IMR-90 (cell line): ENCODE measurements at regions not wholly inside any gene's neighbourhood (a gene's known extent, or its start where the extent isn't known, plus 50 kb on each side); places are given as distances from the start of the nearest gene placed in this dataset.
A peak's percentile ranks its signal among the peaks of the same experiment; 100 is the strongest.

Experiments used
- ATAC-seq: fragments of 200-7000 bp; cut with Tn5 transposase; 2 replicates; pipeline ENCODE4 v1.9.1; 2020; ENCODE audit warnings: low read depth, mild to moderate bottlenecking, moderate library complexity
- BruUV-seq: library from RNA; stranded (reverse); fragments of 400-500 nt; replicated peaks from 2 replicates; lab custom pipeline; 2021; lab: Mats Ljungman, UMichigan
- CTCF ChIA-PET: fragments of 300-600 bp; formaldehyde crosslinking; extraction: SDS; loops from one replicate; lab custom pipeline; 2021; ENCODE audit warnings: antibody characterized with exemption; lab: Yijun Ruan, JAX
- POLR2A ChIA-PET: fragments of 300-600 bp; sonication (Branson Sonifier 250); formaldehyde crosslinking; loops from one replicate; lab custom pipeline; 2022; ENCODE audit warnings: antibody characterized with exemption; ENCODE audit not compliant: unreplicated experiment; lab: Charles Lee
- DNase-seq: peaks from one replicate; pipeline ENCODE4 v3.0.0; 2013
- H2AFZ ChIP-seq: replicated peaks from 2 replicates; pipeline ENCODE3; 2013; ENCODE audit warnings: low read length, mild to moderate bottlenecking; ENCODE audit not compliant: poor library complexity
- H2AK5ac ChIP-seq: 2 replicates; pipeline ENCODE4 v1.6.1; 2013; ENCODE audit warnings: low read depth, low read length, inconsistent platforms
- H2AK9ac ChIP-seq: replicated peaks from 2 replicates; pipeline ENCODE3; 2013; ENCODE audit warnings: mild to moderate bottlenecking, low read depth, low read length, moderate library complexity; ENCODE audit not compliant: poor library complexity
- H2BK120ac ChIP-seq: 2 replicates; pipeline ENCODE4 v1.6.1; 2013; ENCODE audit warnings: low read depth, low read length, inconsistent platforms
- H2BK15ac ChIP-seq: 3 replicates; pipeline ENCODE4 v1.6.1; 2013; ENCODE audit warnings: low read depth, low read length, inconsistent platforms
- H2BK20ac ChIP-seq: 2 replicates; pipeline ENCODE4 v1.6.1; 2013; ENCODE audit warnings: low read depth, mild to moderate bottlenecking, inconsistent platforms, low read length, moderate library complexity
- H2BK5ac ChIP-seq: 2 replicates; pipeline ENCODE4 v1.6.1; 2013; ENCODE audit warnings: mild to moderate bottlenecking, low read depth, low read length, inconsistent platforms; ENCODE audit not compliant: poor library complexity, severe bottlenecking
- H3K14ac ChIP-seq: replicated peaks from 2 replicates; pipeline ENCODE4 v1.6.1; 2013; ENCODE audit warnings: low read depth, low read length, inconsistent platforms
- H3K18ac ChIP-seq: 2 replicates; pipeline ENCODE4 v1.6.1; 2013; ENCODE audit warnings: low read depth, low read length, control low read depth
- H3K23ac ChIP-seq: 2 replicates; pipeline ENCODE4 v1.6.1; 2013; ENCODE audit warnings: low read depth, low read length, inconsistent platforms
- H3K27ac ChIP-seq: 2 replicates; pipeline ENCODE4 v1.5.1; 2013; ENCODE audit warnings: mild to moderate bottlenecking, control low read depth, low read length; ENCODE audit not compliant: insufficient read depth
- H3K27me3 ChIP-seq: 2 replicates; pipeline ENCODE4 v1.6.1; 2013; ENCODE audit warnings: low read length; ENCODE audit not compliant: control insufficient read depth, insufficient read depth
- H3K36me3 ChIP-seq: 2 replicates; pipeline ENCODE4 v1.6.1; 2013; ENCODE audit warnings: low read length, mixed read lengths; ENCODE audit not compliant: control insufficient read depth, insufficient read depth
- H3K4ac ChIP-seq: 2 replicates; pipeline ENCODE4 v1.6.1; 2013; ENCODE audit warnings: low read depth, low read length, inconsistent platforms
- H3K4me1 ChIP-seq: 2 replicates; pipeline ENCODE4 v1.6.1; 2013; ENCODE audit warnings: low read length, mixed read lengths; ENCODE audit not compliant: control insufficient read depth, insufficient read depth
- H3K4me2 ChIP-seq: 2 replicates; pipeline ENCODE4 v1.6.1; 2013; ENCODE audit warnings: low read depth, mild to moderate bottlenecking, control low read depth, low read length, moderate library complexity
- H3K4me3 ChIP-seq: 2 replicates; pipeline ENCODE4 v1.5.1; 2013; ENCODE audit warnings: low read depth, mild to moderate bottlenecking, control low read depth, low read length, moderate library complexity; ENCODE audit not compliant: insufficient read depth
- H3K56ac ChIP-seq: 2 replicates; pipeline ENCODE4 v1.6.1; 2013; ENCODE audit warnings: low read length, inconsistent platforms; ENCODE audit not compliant: insufficient read depth; ENCODE audit errors: extremely low read depth
- H3K79me1 ChIP-seq, 2 experiments: 2 replicates each; pipeline ENCODE4 v1.6.1; 2013; ENCODE audit warnings: low read length in 2 of 2, inconsistent platforms in 1 of 2, low read depth in 1 of 2
- H3K9ac ChIP-seq: 2 replicates; pipeline ENCODE4 v1.6.1; 2013; ENCODE audit warnings: low read depth, low read length, control low read depth
- H3K9me1 ChIP-seq: 2 replicates; pipeline ENCODE4 v1.6.1; 2013; ENCODE audit warnings: low read length, inconsistent platforms; ENCODE audit not compliant: insufficient read depth
- H3K9me3 ChIP-seq: 2 replicates; pipeline ENCODE4 v1.6.1; 2013; ENCODE audit warnings: low read length; ENCODE audit not compliant: control insufficient read depth, insufficient read depth
- H4K20me1 ChIP-seq: 2 replicates; pipeline ENCODE4 v1.6.1; 2013; ENCODE audit warnings: low read length, inconsistent platforms; ENCODE audit not compliant: insufficient read depth
- H4K5ac ChIP-seq: 2 replicates; pipeline ENCODE4 v1.6.1; 2013; ENCODE audit warnings: mild to moderate bottlenecking, low read depth, low read length, control low read depth
- H4K8ac ChIP-seq, 2 experiments: 2 replicates each; pipeline ENCODE4 v1.6.1; 2013; ENCODE audit warnings: low read depth in 2 of 2, low read length in 2 of 2, control low read depth in 1 of 2, inconsistent platforms in 1 of 2
- H4K91ac ChIP-seq: 2 replicates; pipeline ENCODE4 v1.6.1; 2013; ENCODE audit warnings: low read depth, low read length, inconsistent platforms; ENCODE audit not compliant: insufficient read depth
- CEBPB ChIP-seq: IDR thresholded peaks from 2 replicates; pipeline ENCODE4 v1.6.1; 2012; ENCODE audit warnings: low read depth, low read length, improper control_type of control experiment
- FOS ChIP-seq: fragments of 150-350 bp; IDR thresholded peaks from 2 replicates; pipeline ENCODE4 v1.6.1; 2016; ENCODE audit warnings: low read depth, low read length
- WGBS, 2 experiments: methylation state at CpG; one replicate each; pipeline versions ENCODE4 v1.1.5 to v1.1.7; 2013; ENCODE audit warnings: missing lambda C conversion rate in 2 of 2; ENCODE audit not compliant: insufficient read length in 1 of 2; ENCODE audit errors: extremely low coverage in 2 of 2; 5-methylcytosine and 5-hydroxymethylcytosine counted together
- dilution Hi-C: fragments of 300-500 bp; cut with HindIII; formaldehyde crosslinking; loops from one replicate; pipeline ENCODE4 v1.14.3; 2018; ENCODE audit warnings: low sequenced_read_pairs; ENCODE audit not compliant: unreplicated experiment
- in situ Hi-C: fragments of 300-500 bp; cut with MboI; formaldehyde crosslinking; loops from 3 replicates; pipeline ENCODE4 v1.14.3; 2019; ENCODE audit warnings: low sequenced_read_pairs, inconsistent platforms, mixed read lengths
- intact Hi-C: fragments of 100-400 bp; cut with micrococcal nuclease; formaldehyde crosslinking; loops from 2 replicates; pipeline ENCODE4 v1.10.0; 2022

DNA sequence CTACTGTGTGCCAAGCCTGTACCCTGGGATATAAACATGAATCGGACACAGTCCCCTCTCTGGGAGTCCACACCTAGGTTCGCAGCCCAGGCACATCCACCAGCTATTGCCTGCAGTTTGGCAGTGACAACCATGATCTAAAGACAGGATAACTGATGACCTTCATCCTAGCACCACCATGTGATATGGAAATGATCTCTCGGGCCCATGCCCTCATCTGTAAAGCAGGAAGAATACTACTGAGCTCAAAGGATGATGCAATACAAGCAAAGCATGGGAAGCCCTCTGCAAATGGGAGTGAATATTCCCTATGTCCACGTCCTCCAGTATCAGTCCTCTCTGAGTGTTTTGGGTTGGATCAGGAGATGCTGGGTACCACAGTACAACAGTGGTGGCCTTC lies 80.9 kb upstream of the MSX1 start:
- Histone ChIP-seq H3K27ac (no peak overlapping the region), H4K20me1 (no peaks in the 10 kb centered on the region), H3K4ac (no peak overlapping the region), H3K4me2 (no peak overlapping the region), H4K8ac (no peak overlapping the region), H3K23ac (no peak overlapping the region), H2AFZ (no peak overlapping the region), H2BK5ac (no peak overlapping the region), H3K9me3 (no peaks in the 10 kb centered on the region), H2BK20ac (no peak overlapping the region), H2AK9ac (no peak overlapping the region), H3K56ac (no peak overlapping the region), H2BK15ac (no peak overlapping the region), H3K4me3 (no peak overlapping the region), H3K79me1 (no peaks in the 10 kb centered on the region), H2AK5ac (no peak overlapping the region), H4K91ac (no peak overlapping the region), H4K5ac (no peak overlapping the region), H3K9me1 (no peaks in the 10 kb centered on the region), H3K18ac (no peak overlapping the region), H3K27me3 (peaks cover 3% of the 10 kb centered on the region), H3K36me3 (no peaks in the 10 kb centered on the region), H3K14ac (no peak overlapping the region), H2BK120ac (no peak overlapping the region), H3K4me1 (peaks cover 3% of the 10 kb centered on the region; the same call in 1 of the 2 replicates), H3K9ac (no peak overlapping the region)
- ATAC-seq (no peak), DNase-seq (no peak)
- CTCF ChIA-PET, result no interaction called here
- no CpG with 5 or more reads among the region's 4 CpGs for WGBS, 2 experiments
- POLR2A ChIA-PET, result no interaction called here
- no TSS peak for BruUV-seq
- intact Hi-C loops (no loop called here), in situ Hi-C loops (no loop called here), dilution Hi-C loops (no loop called here)
- no peak for TF ChIP-seq FOS
- TF ChIP-seq CEBPB, result peak; percentile 68
